ENCODE measurements at regions not wholly inside any gene's neighbourhood (a gene's known extent, or its start where the extent isn't known, plus 50 kb on each side); places are given as distances from the start of the nearest gene placed in this dataset.

GRCh38 chr3:104906001-104906639, 460.6 kb upstream of the ALCAM start:
- no peak overlapping the region for H3K4me3 ChIP-seq (ENCODE audit: control insufficient read depth in 2 of 3, extremely low read depth in 1 of 3, insufficient read depth in 2 of 3, low read depth in 1 of 3, low read length in 3 of 3)
- no peaks in the 10 kb centered on the region for H3K79me2 ChIP-seq (ENCODE audit: control insufficient read depth, insufficient read depth, low read length)
- H3K9ac ChIP-seq (ENCODE audit: control insufficient read depth, extremely low read depth, insufficient read depth, low read length), result no peak overlapping the region
- no peak for DNase-seq (ENCODE audit: low read depth, low spot score)
- no peaks in the 10 kb centered on the region for H4K20me1 ChIP-seq (ENCODE audit: control insufficient read depth, extremely low read depth, insufficient read depth, low read length)
- no peaks in the 10 kb centered on the region for H3K36me3 ChIP-seq (ENCODE audit: control insufficient read depth in 2 of 2, extremely low read depth in 1 of 2, insufficient read depth in 2 of 2, low read length in 2 of 2)
- no peak for FAIRE-seq
- H3K27ac ChIP-seq (ENCODE audit: control insufficient read depth, insufficient read depth, low read length), result no peak overlapping the region
- dilution Hi-C loops (cut with MboI; ENCODE audit: extremely low pct_ligation_motif_present, low sequenced_read_pairs), result no loop called here
- H3K4me2 ChIP-seq (ENCODE audit: control insufficient read depth, extremely low read depth, insufficient read depth, low read depth, low read length), result no peak overlapping the region
- TF ChIP-seq EZH2 (IDR thresholded peaks at IDR 0.05; ENCODE audit: low read length) (no peak), CTCF (optimal IDR thresholded peaks at IDR 0.05 in 1 of 3, IDR thresholded peaks at IDR 0.05 in 1 of 3, conservative IDR thresholded peaks at IDR 0.05 in 1 of 3; ENCODE audit: extremely low read depth in 1 of 3, insufficient read depth in 2 of 3, low read length in 3 of 3) (no peak)
- peaks cover 8% of the 10 kb centered on the region for H3K4me1 ChIP-seq (ENCODE audit: control insufficient read depth, extremely low read depth, insufficient read depth, low read length)
- H2AFZ ChIP-seq (ENCODE audit: control insufficient read depth, low read length), result no peak overlapping the region
- H3K9me1 ChIP-seq (ENCODE audit: control insufficient read depth, extremely low read depth, insufficient read depth, low read length), result no peaks in the 10 kb centered on the region
- peaks cover 4% of the 10 kb centered on the region for H3K9me3 ChIP-seq (ENCODE audit: control insufficient read depth, low read depth, low read length)
- no peaks in the 10 kb centered on the region for H3K27me3 ChIP-seq (ENCODE audit: control insufficient read depth, extremely low read depth, insufficient read depth, low read length)

- H4K20me1 ChIP-seq (ENCODE audit: control insufficient read depth, extremely low read depth, insufficient read depth, low read length), result no peaks in the 10 kb centered on the region
- no peak overlapping the region for H3K9ac ChIP-seq (ENCODE audit: control insufficient read depth, extremely low read depth, insufficient read depth, low read length)
- no peaks in the 10 kb centered on the region for H3K79me2 ChIP-seq (ENCODE audit: control insufficient read depth, insufficient read depth, low read length)
- H3K9me3 ChIP-seq (ENCODE audit: control insufficient read depth, low read depth, low read length), result peaks cover 4% of the 10 kb centered on the region
- no peaks in the 10 kb centered on the region for H3K9me1 ChIP-seq (ENCODE audit: control insufficient read depth, extremely low read depth, insufficient read depth, low read length)
- TF ChIP-seq EZH2 (IDR thresholded peaks at IDR 0.05; ENCODE audit: low read length) (no peak), CTCF (optimal IDR thresholded peaks at IDR 0.05 in 1 of 3, IDR thresholded peaks at IDR 0.05 in 1 of 3, conservative IDR thresholded peaks at IDR 0.05 in 1 of 3; ENCODE audit: extremely low read depth in 1 of 3, insufficient read depth in 2 of 3, low read length in 3 of 3) (no peak)
- no peaks in the 10 kb centered on the region for H3K36me3 ChIP-seq (ENCODE audit: control insufficient read depth in 2 of 2, extremely low read depth in 1 of 2, insufficient read depth in 2 of 2, low read length in 2 of 2)
- H3K27me3 ChIP-seq (ENCODE audit: control insufficient read depth, extremely low read depth, insufficient read depth, low read length), result no peaks in the 10 kb centered on the region
- DNase-seq (ENCODE audit: low read depth, low spot score) (peak; percentile 25), FAIRE-seq (no peak)
- dilution Hi-C loops (cut with MboI; ENCODE audit: extremely low pct_ligation_motif_present, low sequenced_read_pairs), result no loop called here
- H3K4me1 ChIP-seq (ENCODE audit: control insufficient read depth, extremely low read depth, insufficient read depth, low read length), result peaks cover 8% of the 10 kb centered on the region
- no peak overlapping the region for H2AFZ ChIP-seq (ENCODE audit: control insufficient read depth, low read length)
- H3K27ac ChIP-seq (ENCODE audit: control insufficient read depth, insufficient read depth, low read length), result no peak overlapping the region
- H3K4me2 ChIP-seq (ENCODE audit: control insufficient read depth, extremely low read depth, insufficient read depth, low read depth, low read length), result no peak overlapping the region
- H3K4me3 ChIP-seq (ENCODE audit: control insufficient read depth in 2 of 3, extremely low read depth in 1 of 3, insufficient read depth in 2 of 3, low read depth in 1 of 3, low read length in 3 of 3), result no peak overlapping the region
Observed at GRCh38 chr3:104907507-104907906, 459.2 kb upstream of the ALCAM start.
